HG03575 (cell line): ENCODE measurements at regions not wholly inside any gene's neighbourhood (a gene's known extent, or its start where the extent isn't known, plus 50 kb on each side); places are given as distances from the start of the nearest gene placed in this dataset.

Experiments
- ATAC-seq: cut with Tn5 transposase; IDR thresholded peaks from one replicate; pipeline ENCODE4 v1.9.1; 2021; ENCODE audit not compliant: unreplicated experiment, insufficient number of reproducible peaks, low FRiP score; ENCODE audit errors: extremely low read depth

- ATAC-seq, result no peak
Observed at GRCh38 chr2:126300348-126300747, 355.6 kb upstream of the GYPC start.

DNA sequence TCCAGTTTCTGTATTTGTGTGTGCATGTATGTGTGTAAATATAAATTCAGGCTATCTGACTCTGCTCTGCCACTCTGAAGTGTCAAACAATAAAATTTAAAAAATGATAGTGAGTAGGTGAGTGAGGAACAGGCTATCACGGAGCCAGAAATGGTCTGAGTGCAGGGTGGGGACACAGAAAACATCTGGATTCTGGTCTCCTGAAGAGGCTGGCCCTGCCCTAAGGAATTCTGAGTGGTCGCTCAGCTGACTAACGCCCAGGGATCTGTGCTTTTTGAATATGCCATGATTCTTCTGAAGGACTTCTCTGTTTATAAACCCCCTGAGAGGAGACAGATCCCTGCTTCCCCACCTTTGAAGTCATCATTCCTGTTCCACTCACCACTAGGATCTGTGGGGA, 353.9 kb upstream of the GYPC start:
- ATAC-seq, result no peak

- no peak for ATAC-seq
Observed at GRCh38 chr2:126303113-126303512, 352.8 kb upstream of the GYPC start.

- no peak for ATAC-seq
Observed at GRCh38 chr2:126304154-126304553, 351.8 kb upstream of the GYPC start.

- ATAC-seq, result no peak
Observed at GRCh38 chr2:126306539-126306938, 349.4 kb upstream of the GYPC start.

DNA sequence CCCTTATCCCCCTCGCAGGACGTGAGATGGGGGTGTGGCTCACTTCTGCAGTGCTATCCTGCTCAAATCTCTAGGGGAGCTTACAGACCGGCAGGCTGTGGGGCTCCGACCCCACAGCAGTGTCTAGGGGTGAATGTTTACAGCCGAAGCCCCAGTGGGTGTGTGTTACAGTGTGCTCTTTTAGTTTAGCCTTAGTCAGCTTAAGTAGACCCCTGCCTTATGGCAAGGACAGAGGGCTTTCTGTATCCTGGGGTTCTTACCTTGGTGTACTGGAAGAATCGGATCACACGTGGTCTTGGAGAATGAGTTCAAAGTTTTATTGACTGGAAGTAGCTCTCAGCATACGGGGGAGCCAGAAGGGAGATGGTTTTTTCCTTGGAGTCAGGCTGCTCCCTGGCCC, 348.2 kb upstream of the GYPC start:
- ATAC-seq, result no peak

DNA sequence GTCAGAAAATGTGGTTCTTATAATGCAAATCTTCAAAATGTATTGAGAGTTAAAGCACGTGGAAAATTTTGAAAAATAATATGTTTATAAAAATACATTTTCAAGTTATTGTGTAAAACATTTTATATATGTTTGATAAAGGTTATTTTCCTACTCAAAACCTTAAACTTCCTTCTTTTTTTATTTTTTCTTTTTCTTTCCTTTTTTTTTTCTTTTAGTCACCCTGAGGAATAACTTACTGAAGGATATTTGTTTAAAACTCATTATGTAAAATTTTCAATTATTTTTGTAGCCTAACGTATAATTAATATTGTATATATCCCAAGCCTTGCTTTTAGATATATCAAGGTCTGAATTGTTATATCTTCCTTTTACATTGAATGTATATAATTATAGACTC, 346.8 kb upstream of the GYPC start:
- ATAC-seq, result no peak

- no peak for ATAC-seq
Observed at GRCh38 chr2:126312579-126312978, 343.4 kb upstream of the GYPC start.

- ATAC-seq, result no peak
Observed at GRCh38 chr2:126315828-126316227, 340.1 kb upstream of the GYPC start.

DNA sequence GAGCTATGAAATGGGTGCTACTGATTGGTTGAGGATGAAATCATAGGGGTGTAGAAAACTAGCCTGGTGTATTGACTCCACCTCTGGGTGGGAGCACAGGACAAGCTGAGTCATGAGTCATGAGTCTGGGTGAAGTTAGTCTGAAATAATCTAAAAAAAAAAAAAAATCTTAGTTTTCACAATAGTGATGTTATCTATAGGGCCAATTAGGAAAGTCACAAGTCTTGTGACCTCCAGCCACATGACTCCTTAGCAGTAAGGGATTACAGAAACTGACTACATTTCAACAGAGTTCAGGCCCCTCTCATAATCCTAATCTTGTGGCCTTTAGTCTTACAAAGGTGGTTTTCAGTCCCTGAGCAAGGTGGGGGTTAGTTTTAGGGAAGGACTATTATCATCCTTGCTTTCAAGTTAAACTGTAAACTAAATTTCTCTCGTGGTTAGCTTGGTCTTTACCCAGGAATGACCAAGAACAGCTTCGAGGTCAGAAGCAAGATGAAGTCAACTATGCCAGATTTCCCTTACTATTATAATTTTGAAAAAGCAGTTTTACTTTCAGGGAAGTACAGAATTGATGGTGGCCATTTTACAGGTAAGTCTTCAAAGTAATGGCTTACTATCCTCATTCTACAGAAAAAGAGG, 338.0 kb upstream of the GYPC start:
- ATAC-seq, result no peak

- ATAC-seq, result no peak
Observed at GRCh38 chr2:126322342-126322741, 333.6 kb upstream of the GYPC start.

- no peak for ATAC-seq
Observed at GRCh38 chr2:126325202-126325601, 330.8 kb upstream of the GYPC start.

DNA sequence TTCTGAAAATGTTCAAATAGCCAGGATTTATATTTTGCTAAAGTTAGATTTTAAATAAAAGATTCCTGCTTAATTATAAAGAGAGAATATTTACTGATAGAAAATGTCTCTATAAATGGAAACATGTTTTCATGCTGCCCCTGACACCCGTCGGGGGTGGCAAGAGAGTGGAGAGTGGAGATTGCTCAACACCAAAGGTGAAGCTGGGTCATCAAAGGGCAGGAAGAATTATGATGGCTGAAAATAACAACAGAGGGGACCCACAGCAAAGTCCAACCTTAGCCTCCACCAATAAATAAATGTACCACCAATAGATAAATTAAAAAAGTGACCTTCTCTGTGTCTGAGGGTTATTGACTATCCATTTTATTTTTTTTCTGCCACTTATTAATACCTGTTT, 326.8 kb upstream of the GYPC start:
- ATAC-seq, result no peak

DNA sequence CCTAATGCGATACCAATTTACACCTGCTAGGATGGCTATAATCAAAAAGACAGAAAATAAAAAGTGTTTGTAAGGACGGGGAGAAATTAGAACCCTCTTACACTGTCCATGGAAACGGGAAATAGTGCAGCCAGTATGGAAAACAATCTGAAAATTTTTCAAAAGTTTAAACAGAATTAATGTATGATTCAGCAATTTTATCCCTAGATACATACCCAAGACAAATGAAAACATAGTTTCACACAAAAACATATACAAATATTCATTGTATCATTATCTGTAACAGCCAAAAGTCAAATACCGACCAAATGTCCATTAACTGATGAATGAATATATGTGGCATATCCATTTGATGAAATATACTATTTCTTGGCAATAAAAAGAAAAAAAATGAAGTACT, 313.5 kb upstream of the GYPC start:
- ATAC-seq, result no peak

DNA sequence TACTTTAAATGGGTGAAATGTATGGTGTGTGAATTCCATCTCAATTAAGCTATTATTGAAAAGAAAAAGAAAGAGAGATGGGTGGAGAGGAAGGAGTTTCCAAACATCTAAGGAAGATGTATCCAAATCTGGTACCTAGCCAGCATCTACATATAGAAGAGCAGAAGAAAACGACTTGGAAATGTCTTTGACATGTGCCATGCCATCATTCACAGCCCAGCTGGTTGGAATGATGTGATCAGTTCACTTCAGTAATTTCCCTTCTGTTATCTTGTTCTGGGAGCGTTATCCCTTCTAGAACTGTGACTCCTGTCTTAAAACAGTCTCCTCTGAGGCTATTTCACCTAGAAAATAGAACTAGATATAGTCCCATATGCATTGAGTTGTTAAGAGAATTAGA, 312.8 kb upstream of the GYPC start:
- no peak for ATAC-seq

DNA sequence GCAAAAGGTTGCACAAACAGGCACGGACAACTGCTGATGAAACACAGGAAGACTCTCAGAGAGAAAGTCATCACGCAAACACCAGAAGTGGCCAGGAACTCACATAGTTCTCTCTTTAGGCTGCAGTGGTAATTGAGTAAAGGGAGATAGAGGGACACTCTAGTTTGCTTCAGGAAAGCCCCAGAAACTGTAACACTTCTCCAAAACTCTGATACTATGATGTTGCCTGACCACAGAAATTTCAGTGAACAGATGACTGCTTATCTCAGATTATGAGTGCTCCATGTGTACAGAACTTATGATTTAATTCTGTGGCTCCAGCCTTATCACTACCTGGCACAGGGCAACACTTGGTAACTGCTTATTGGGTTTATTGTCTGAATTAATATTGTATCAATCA, 311.5 kb upstream of the GYPC start:
- ATAC-seq, result no peak

GRCh38 chr2:126345691-126346090, 310.3 kb upstream of the GYPC start:
- ATAC-seq, result no peak

- no peak for ATAC-seq
Observed at GRCh38 chr2:126356631-126357030, 299.3 kb upstream of the GYPC start.

DNA sequence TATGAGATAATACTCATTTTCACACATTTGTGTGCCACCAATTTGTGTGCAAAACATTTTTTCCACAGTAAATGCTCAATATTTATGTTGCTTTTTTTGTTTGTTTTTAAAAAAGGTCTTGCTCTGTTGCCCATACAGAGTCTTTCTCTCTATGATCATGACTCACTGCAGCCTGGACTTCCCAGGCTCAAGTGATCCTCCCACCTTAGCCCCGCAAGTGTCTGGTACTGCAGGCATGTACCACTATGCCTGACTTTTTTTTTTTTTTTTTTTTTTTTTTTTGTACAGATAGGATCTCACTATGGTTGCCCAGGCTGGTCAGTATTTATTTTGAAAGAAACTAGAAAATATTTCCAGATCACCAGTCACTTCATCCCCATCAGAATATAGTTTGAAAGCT, 297.8 kb upstream of the GYPC start:
- no peak for ATAC-seq

- ATAC-seq, result peak; percentile 83
Observed at GRCh38 chr2:126359494-126359893, 296.5 kb upstream of the GYPC start.

GRCh38 chr2:126367361-126367760, 288.6 kb upstream of the GYPC start:
- ATAC-seq, result no peak
